ENCODE measurements at regions not wholly inside any gene's neighbourhood (a gene's known extent, or its start where the extent isn't known, plus 50 kb on each side); places are given as distances from the start of the nearest gene placed in this dataset.
"Not testable (repeated sequence)": the region's sequence is repeated elsewhere in the genome, so short reads cannot be mapped to it uniquely, and the experiment has no call there.

- FAIRE-seq = no peak
Observed at GRCh38 chr21:28699186-28699585, 293.5 kb downstream of the LTN1 start.

DNA sequence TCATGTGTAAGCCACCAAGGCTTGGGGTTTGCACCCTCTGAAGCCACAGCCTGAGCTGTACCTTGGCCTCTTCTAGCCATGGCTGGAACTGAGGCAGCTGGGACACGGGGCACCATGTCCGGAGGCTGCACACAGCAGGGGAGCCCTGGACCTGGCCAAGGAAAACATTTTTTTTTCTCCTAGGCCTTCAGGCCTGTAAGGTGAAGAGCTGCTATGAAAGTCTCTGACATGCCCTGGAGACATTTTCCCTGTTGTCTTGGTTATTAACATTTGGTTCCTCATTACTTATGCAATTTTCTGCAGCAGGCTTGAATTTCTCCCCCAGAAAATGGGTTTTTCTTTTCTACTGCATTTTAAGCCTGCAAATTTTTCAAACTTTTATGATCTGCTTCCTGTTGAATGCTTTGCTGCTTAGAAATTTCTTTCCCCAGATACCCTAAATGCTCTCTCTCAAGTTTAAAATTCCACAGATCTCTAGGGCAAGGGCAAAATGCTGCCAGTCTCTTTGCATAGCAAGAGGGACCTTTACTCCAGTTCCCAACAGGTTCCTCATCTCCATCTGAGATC, 295.8 kb downstream of the LTN1 start:
- no peak for FAIRE-seq

- no peak for FAIRE-seq
Observed at GRCh38 chr21:28693476-28693875, 299.2 kb downstream of the LTN1 start.

DNA sequence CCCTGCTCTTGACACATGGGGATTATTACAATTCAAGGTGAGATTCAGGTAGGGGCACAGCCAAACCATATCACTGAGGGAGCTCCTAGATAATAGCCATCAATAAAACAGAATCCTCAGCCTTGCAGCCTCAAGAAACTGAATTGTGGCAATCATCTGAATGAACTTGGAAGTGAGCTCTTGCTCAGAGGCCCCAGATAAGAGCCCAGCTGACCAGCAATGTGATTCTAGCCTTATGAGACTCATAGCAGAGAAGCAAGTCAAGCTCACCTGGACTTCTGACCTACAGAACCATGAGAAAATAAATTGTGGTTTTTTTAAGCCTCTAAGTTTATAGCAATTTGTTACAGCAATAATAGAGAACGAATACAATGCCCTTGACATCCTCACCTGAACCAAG, 302.5 kb downstream of the LTN1 start:
- FAIRE-seq = no peak

DNA sequence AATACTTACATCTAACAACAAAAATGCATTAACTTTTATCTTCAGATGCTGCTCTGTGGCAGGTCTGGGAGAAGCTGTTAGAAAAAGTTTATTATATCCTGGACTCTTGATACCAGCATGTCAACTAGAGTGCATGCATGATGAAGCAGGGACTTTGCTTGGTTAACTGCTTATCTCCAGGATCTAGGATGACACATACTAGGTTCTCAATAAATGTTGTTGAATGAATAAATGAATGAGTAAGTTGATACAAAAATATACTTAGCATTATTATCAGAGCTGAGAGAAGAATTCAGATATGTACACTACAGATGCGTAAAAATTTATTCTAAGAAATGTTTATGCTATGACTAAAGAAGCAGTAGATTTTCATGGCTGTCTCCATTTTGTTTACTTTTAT, 304.3 kb downstream of the LTN1 start:
- no peak for FAIRE-seq

- FAIRE-seq = no peak
Observed at GRCh38 chr21:28687586-28687985, 305.1 kb downstream of the LTN1 start.

DNA sequence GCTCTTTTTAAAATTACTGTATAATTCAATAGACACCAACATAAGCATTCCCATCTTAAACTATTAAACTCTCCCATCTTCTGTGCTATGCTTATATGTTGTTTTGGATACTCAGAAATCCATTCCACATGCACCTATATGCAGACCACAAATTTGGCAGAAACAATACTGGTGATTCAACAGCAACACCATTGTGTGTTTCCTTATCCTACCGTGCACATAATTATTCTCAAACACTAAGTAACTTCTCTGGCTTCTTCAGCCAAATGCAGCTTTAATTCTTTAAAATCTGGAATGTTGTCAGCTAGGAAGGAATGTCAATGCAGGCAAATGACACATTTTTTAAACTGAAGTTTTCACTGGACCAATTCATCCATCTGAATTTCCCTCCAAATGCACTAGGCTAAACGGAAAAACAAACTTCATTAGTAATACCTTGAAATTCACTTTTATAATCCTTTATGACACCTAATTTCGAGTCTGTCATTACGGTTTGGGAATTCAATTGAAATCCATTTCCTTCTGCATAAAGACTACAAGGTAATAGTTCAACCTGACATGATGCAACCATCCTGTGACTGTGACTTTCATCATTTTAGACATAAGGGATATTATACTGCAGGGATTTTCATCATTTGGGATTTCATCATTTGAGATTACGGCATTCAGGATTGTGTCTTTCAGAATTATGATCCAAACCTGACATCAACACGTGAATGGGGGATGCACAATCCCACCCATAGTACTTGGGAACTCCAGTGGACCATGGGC, 308.5 kb downstream of the LTN1 start:
- no peak for FAIRE-seq

- not testable (repeated sequence) for FAIRE-seq
Observed at GRCh38 chr21:28682884-28683283, 309.8 kb downstream of the LTN1 start.

DNA sequence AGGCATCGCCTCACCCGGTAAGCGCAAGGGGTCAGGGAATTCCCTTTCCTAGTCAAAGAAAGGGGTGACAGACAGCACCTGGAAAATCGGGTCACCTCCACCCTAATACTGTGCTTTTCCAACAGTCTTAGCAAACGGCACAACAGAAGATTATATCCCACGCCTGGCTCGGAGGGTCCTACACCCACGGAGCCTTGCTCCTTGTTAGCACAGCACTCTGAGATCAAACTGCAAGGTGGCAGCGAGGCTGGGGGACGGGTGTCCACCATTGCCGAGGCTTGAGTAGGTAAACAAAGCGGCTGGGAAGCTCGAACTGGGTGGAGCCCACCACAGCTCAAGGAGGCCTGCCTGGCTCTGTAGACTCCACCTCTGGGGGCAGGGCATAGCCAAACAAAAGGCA, 315.6 kb downstream of the LTN1 start:
- not testable (repeated sequence) for FAIRE-seq

GRCh38 chr21:28675331-28676041, 317.2 kb downstream of the LTN1 start:
- no peak for FAIRE-seq

DNA sequence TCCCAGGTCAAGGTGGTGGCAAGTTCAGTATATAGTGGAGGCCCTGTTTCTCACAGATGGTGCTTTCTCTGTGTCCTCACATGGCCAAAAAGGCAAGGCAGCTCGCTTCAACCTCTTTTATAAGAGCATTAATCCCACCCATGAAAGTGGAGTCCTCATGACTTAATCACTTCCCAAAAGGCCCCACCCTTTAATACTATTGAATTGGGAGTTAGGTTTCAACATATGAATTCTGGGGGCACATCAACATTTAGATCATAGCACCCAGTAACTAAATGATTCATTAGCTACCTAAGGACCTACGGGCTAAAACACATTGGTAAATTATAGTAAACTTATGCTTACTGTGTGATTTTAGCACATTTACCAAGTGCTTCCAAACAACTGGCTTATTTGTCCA, 317.9 kb downstream of the LTN1 start:
- no peak for FAIRE-seq

DNA sequence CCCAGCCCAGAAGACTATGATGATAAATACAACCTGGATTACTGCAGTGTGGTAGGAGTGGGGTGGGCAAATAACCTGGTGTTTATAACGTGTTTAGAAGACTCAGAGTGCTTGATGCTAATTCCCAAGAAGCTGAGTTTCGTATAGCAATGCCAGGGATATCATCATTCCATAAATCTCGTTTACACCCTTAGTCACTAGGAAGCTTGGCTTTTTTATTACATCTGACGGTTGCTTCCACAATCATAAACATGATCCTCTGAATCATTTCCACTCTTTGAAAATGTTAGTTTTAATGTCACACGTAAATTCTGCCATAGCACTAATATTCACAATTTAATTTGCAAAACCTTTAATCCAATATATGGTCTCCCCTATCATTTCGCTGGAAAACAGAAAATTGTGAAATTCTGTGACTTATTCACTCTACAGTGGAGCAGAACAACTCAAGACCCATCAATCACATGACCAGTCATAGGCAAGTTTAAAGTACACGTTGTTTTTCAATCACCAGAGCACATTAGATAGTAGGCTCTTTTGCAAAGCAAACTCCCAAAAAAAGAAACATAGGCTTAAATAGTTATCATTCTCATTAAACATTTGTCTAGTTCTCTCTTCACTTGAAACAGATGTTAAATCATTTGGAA, 321.0 kb downstream of the LTN1 start:
- FAIRE-seq = no peak

- FAIRE-seq = no peak
Observed at GRCh38 chr21:28669971-28670653, 322.6 kb downstream of the LTN1 start.

GRCh38 chr21:28669321-28669720, 323.4 kb downstream of the LTN1 start:
- FAIRE-seq = no peak

GRCh38 chr21:28663754-28664153, 328.9 kb downstream of the LTN1 start:
- FAIRE-seq = no peak

DNA sequence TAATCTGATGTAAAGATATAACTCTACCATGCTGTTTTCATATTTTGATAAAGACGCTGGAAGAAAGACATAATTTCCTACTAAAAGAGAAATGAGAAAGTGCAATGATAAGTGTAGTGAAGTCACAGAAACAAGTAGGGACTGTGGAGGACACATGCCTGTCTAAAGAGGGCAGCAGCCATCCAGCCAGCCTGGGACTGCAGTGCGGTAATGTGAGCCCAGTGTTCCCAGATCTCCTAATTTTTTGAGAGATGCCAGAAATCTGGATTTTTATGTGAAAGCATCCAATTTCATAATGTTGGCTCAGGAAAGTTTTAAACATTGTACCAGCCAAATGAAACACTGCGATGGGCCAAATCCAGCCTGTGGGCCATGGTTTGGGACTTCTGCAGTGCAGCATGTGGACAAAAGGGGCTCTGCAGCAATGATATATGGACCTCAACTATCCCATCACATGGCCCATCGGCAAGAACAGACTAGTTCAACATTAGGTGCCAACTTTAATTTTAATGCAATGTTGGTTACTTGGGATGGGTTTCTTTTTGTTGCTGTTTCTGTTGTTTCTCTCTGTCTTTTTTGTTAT, 329.5 kb downstream of the LTN1 start:
- no peak for FAIRE-seq

DNA sequence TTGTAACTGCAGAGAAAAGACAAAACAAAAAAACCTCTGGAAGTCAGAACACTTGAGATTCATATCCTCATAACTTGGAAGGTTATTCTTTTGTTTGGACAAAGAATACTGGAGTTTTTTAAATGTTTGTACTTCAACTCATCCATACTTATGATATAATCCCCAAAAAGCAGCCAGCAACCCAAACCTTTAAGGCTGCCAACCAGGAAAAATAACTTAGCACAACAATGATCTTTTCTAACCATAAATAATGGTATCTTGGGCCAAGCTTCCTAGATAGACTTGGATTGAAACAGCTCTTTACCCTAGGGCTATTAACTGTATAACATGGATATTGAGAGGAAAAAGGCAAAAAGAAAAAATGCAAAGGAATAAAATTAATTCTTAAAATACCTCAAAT, 335.1 kb downstream of the LTN1 start:
- no peak for FAIRE-seq

- no peak for FAIRE-seq
Observed at GRCh38 chr21:28655471-28655870, 337.2 kb downstream of the LTN1 start.

DNA sequence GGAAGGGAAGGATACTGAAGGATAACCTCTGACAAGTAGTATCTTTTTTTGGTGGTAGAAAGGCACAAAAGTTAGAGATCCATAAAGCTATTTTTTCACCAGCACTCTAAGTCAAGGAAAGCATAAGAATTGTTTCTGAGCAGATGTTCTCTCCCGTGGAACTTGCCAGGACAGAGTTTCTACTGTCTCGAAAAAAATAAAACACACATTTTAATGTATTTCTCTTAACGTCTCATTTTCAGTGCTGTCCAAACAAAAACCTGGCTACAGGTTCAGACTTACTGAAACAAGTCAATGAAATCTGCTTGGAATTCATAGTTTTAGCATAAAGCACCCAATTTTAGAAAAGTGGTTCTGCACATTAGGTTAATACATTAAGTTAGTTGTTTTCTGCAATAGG, 338.3 kb downstream of the LTN1 start:
- FAIRE-seq = no peak

- FAIRE-seq = no peak
Observed at GRCh38 chr21:28644762-28645161, 347.9 kb downstream of the LTN1 start.

DNA sequence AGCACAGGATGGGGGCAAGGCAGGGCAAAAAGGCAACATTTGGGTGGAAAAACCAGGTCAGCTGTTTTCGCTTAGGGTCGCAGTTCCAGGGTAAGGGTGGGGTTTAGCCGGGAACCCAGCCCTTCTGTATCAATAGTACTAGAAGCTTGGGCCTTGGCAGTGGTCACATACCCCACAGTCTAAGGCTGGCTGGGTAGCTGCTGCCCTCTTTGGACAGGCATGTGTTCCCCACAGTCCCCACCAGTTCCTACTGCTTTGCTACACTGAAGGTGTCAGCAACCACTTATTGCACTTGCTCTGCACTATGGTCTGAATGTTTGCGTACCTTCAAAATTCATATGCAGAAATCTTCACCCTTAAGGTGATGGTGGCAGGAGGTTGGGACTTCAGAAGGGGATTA, 349.8 kb downstream of the LTN1 start:
- FAIRE-seq = no peak

DNA sequence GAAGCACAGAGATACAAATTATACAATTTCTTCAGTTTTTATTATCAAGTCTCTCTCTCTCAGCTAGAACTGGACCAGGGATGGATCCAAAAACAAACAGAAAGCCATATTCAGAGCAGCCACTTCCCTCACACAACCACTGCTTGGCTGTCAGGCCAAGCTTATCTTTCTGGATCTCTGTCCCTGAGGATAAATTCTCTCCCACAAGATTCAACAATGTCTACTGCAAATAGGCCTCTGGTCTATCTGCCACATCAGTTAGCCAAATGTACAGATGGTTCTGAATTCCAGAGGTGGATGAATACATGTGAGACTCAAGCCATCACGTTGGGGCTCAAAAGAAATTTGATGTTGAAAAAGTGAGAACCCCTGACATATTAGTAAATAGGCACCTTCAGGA, 350.9 kb downstream of the LTN1 start:
- FAIRE-seq = no peak

- FAIRE-seq = no peak
Observed at GRCh38 chr21:28640326-28640725, 352.4 kb downstream of the LTN1 start.

Data from islet of Langerhans (tissue), 1 donor.